ENCODE measurements at regions not wholly inside any gene's neighbourhood (a gene's known extent, or its start where the extent isn't known, plus 50 kb on each side); places are given as distances from the start of the nearest gene placed in this dataset.

DNA sequence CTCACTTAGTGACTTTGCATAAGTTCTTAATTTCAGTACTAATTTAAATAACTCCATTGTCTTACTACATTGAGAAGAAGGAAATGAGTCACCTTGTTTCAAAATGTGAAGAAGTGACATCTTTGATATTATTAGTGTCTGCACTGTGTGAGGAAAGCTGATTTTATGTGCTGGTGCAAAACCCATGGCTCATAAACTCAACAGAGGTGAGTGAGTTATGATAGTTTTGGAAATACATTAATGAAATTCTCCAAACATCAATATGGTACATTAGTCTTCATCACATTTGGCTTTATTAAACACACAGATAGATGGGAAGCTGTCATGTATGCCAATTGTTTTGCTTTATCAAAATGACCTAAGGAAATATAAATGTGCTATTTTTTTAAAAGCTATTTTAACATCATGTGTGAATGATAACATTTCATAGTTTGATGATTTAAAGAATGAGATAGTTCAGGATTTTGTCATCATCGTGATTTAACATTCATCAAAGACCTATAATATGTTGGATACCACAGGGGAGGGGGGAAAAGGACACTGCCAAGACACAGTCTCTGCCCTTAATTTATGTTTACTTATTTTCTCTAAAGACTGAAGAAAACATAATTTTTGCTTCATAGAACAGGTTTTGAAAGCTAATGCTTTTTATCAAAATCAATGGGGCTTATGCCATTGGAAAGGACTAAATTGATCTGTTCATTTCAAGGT, 902.3 kb upstream of the SLITRK1 start:
- TF ChIP-seq, protein P1, sequence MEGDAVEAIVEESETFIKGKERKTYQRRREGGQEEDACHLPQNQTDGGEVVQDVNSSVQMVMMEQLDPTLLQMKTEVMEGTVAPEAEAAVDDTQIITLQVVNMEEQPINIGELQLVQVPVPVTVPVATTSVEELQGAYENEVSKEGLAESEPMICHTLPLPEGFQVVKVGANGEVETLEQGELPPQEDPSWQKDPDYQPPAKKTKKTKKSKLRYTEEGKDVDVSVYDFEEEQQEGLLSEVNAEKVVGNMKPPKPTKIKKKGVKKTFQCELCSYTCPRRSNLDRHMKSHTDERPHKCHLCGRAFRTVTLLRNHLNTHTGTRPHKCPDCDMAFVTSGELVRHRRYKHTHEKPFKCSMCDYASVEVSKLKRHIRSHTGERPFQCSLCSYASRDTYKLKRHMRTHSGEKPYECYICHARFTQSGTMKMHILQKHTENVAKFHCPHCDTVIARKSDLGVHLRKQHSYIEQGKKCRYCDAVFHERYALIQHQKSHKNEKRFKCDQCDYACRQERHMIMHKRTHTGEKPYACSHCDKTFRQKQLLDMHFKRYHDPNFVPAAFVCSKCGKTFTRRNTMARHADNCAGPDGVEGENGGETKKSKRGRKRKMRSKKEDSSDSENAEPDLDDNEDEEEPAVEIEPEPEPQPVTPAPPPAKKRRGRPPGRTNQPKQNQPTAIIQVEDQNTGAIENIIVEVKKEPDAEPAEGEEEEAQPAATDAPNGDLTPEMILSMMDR (IDR thresholded peaks at IDR 0.05; ENCODE audit: low read depth, low read length, poor library complexity, severe bottlenecking) = no peak
- TF ChIP-seq EZH2phosphoT487 (IDR thresholded peaks at IDR 0.05; ENCODE audit: borderline replicate concordance, low read length) = no peak

Measured in DOHH2 (cell line).